Spleen (tissue), 11 donors: ENCODE measurements at regions not wholly inside any gene's neighbourhood (a gene's known extent, or its start where the extent isn't known, plus 50 kb on each side); places are given as distances from the start of the nearest gene placed in this dataset.

Source experiments
- DNase-seq: peaks from one replicate; pipeline ENCODE4 v3.0.0-alpha.2; 2020
- H3K27ac ChIP-seq, 8 donors: fragments of 200-600 bp; sonication (generic) in 7 of 8; 1 replicate in 4 of 8; 2 replicates in 4 of 8; pipeline versions ENCODE4 v1.5.0 to v1.8.0; 2016 to 2021; ENCODE audit warnings: inconsistent platforms in 4 of 8, mild to moderate bottlenecking in 4 of 8, moderate library complexity in 1 of 8
- H3K27me3 ChIP-seq, 7 donors: fragments of 200-600 bp; sonication (generic) in 6 of 7; replicated peaks in 1 of 7; 1 replicate in 4 of 7; 2 replicates in 3 of 7; pipeline versions ENCODE4 v1.5.0 to v1.8.0; 2016 to 2021; ENCODE audit warnings: inconsistent platforms in 3 of 7, mild to moderate bottlenecking in 1 of 7
- H3K36me3 ChIP-seq, 6 donors: fragments of 200-600 bp; sonication (generic) in 5 of 6; 1 replicate in 4 of 6; 2 replicates in 2 of 6; pipeline versions ENCODE4 v1.5.0 to v1.8.0; 2016 to 2021; ENCODE audit warnings: inconsistent platforms in 2 of 6
- H3K4me1 ChIP-seq, 6 donors: fragments of 200-600 bp; sonication (generic) in 5 of 6; 1 replicate in 3 of 6; 2 replicates in 3 of 6; pipeline versions ENCODE4 v1.5.0 to v1.8.0; 2016 to 2021; ENCODE audit warnings: inconsistent platforms in 3 of 6
- H3K4me3 ChIP-seq, 8 donors: fragments of 200-600 bp; sonication (generic) in 7 of 8; 1 replicate in 4 of 8; 2 replicates in 4 of 8; pipeline versions ENCODE4 v1.5.0 to v1.8.0; 2016 to 2021; ENCODE audit warnings: inconsistent platforms in 4 of 8, mild to moderate bottlenecking in 4 of 8, moderate library complexity in 2 of 8
- H3K9me3 ChIP-seq, 8 donors: fragments of 200-600 bp; sonication (generic) in 7 of 8; 1 replicate in 4 of 8; 2 replicates in 4 of 8; pipeline versions ENCODE4 v1.5.0 to v1.8.0; 2016 to 2021; ENCODE audit warnings: inconsistent platforms in 4 of 8
- POLR2A ChIP-seq, 3 donors: fragments of 450-650 bp; IDR thresholded peaks; one replicate each; pipeline ENCODE4 v1.5.1; 2017; ENCODE audit warnings: antibody characterized with exemption in 3 of 3, mild to moderate bottlenecking in 1 of 3
- POLR2AphosphoS5 ChIP-seq, 3 donors: sonication (generic); formaldehyde crosslinking; IDR thresholded peaks; one replicate each; pipeline ENCODE4 v1.5.1; 2017; ENCODE audit warnings: antibody characterized with exemption in 3 of 3
- WGBS, 5 donors: extraction: QIAGEN DNeasy Blood & Tissue Kit in 3 of 5; methylation state at CpG; one replicate each; pipeline versions ENCODE4 v1.1.5 to v1.1.7; 2013 to 2018; 5-methylcytosine and 5-hydroxymethylcytosine counted together
- intact Hi-C: fragments of 100-400 bp; cut with DNase I; formaldehyde crosslinking; loops from one replicate; pipeline ENCODE4 v1.15.0; 2023; ENCODE audit warnings: low total_unique reads
- TF ChIP-seq, protein P1 (sequence below), 11 experiments: fragments of 200-600 bp in 7 of 11; fragments of 450-650 bp in 4 of 11; sonication (generic) in 4 of 11; IDR thresholded peaks in 8 of 11; conservative IDR thresholded peaks in 3 of 11; 1 replicate in 7 of 11; 2 replicates in 4 of 11; pipeline versions ENCODE4 v1.4.0 to v1.8.0; 2016 to 2021; ENCODE audit warnings: antibody characterized with exemption in 11 of 11, inconsistent platforms in 4 of 11, mild to moderate bottlenecking in 1 of 11
- donor health status: healthy with polysubstance abuse.
- donor health status: DM: no; HTN: no; CAD: no; lungs with moderate emphysema.
- donor health status: DM: no; HTN: no; CAD: no.
- donor health status: Bipolar disorder and iron deficiency.
- donor health status: healthy.
- donor health status: DM: no; HTN: no; CAD: no.
- donor health status: DM: yes; HTN: yes; CAD: no.

- DNase-seq = no peak
- TF ChIP-seq POLR2AphosphoS5 (IDR thresholded peaks at IDR 0.05) (no peak), POLR2A (IDR thresholded peaks at IDR 0.05) (no peak)
- TF ChIP-seq, protein P1, sequence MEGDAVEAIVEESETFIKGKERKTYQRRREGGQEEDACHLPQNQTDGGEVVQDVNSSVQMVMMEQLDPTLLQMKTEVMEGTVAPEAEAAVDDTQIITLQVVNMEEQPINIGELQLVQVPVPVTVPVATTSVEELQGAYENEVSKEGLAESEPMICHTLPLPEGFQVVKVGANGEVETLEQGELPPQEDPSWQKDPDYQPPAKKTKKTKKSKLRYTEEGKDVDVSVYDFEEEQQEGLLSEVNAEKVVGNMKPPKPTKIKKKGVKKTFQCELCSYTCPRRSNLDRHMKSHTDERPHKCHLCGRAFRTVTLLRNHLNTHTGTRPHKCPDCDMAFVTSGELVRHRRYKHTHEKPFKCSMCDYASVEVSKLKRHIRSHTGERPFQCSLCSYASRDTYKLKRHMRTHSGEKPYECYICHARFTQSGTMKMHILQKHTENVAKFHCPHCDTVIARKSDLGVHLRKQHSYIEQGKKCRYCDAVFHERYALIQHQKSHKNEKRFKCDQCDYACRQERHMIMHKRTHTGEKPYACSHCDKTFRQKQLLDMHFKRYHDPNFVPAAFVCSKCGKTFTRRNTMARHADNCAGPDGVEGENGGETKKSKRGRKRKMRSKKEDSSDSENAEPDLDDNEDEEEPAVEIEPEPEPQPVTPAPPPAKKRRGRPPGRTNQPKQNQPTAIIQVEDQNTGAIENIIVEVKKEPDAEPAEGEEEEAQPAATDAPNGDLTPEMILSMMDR (IDR thresholded peaks at IDR 0.05 in 8 of 11, conservative IDR thresholded peaks at IDR 0.05 in 3 of 11) = no peak
- intact Hi-C loops = no loop called here
Measured at GRCh38 chr6:98203170-98203806, 631.1 kb upstream of the POU3F2 start.

GRCh38 chr6:98212468-98212867, 621.9 kb upstream of the POU3F2 start:
- TF ChIP-seq POLR2AphosphoS5 (IDR thresholded peaks at IDR 0.05) = no peak
- TF ChIP-seq, protein P1 (IDR thresholded peaks at IDR 0.05 in 8 of 11, conservative IDR thresholded peaks at IDR 0.05 in 3 of 11) = no peak
- no peak for TF ChIP-seq POLR2A (IDR thresholded peaks at IDR 0.05)
- no peaks in the 10 kb centered on the region for H3K36me3 ChIP-seq
- no peaks in the 10 kb centered on the region for H3K27me3 ChIP-seq
- 66 to 87% (median 73%) methylated on average over 2 of the region's 2 CpGs for WGBS, 5 donors
- no peak for DNase-seq
- peaks cover 0 to 5% (median 0%) of the 10 kb centered on the region in 8 donors for H3K9me3 ChIP-seq
- intact Hi-C loops = no loop called here
- no peak overlapping the region for H3K4me3 ChIP-seq
- no peaks in the 10 kb centered on the region for H3K4me1 ChIP-seq
- H3K27ac ChIP-seq = no peak overlapping the region

More at GRCh38 chr6:98203170-98203806, 631.1 kb upstream of the POU3F2 start:
- no peak overlapping the region for H3K4me3 ChIP-seq
- 30 to 61% (median 53%) methylated on average over 2 of the region's 2 CpGs for WGBS, 5 donors
- H3K36me3 ChIP-seq = no peaks in the 10 kb centered on the region
- no peaks in the 10 kb centered on the region for H3K27me3 ChIP-seq
- no peak overlapping the region for H3K27ac ChIP-seq
- no peaks in the 10 kb centered on the region for H3K4me1 ChIP-seq
- H3K9me3 ChIP-seq = no peaks in the 10 kb centered on the region

- H3K27me3 ChIP-seq = no peaks in the 10 kb centered on the region
- no peak overlapping the region for H3K4me3 ChIP-seq
- TF ChIP-seq, protein P1 (IDR thresholded peaks at IDR 0.05 in 8 of 11, conservative IDR thresholded peaks at IDR 0.05 in 3 of 11) = no peak
- TF ChIP-seq POLR2A (IDR thresholded peaks at IDR 0.05) = no peak
- TF ChIP-seq POLR2AphosphoS5 (IDR thresholded peaks at IDR 0.05) = no peak
- no peak overlapping the region for H3K27ac ChIP-seq
- intact Hi-C loops = no loop called here
- peaks cover 0 to 6% (median 0%) of the 10 kb centered on the region in 8 donors for H3K9me3 ChIP-seq
- no peaks in the 10 kb centered on the region for H3K4me1 ChIP-seq
- no peaks in the 10 kb centered on the region for H3K36me3 ChIP-seq
- DNase-seq = no peak
Measured at GRCh38 chr6:98215531-98215930, 618.8 kb upstream of the POU3F2 start.

DNA sequence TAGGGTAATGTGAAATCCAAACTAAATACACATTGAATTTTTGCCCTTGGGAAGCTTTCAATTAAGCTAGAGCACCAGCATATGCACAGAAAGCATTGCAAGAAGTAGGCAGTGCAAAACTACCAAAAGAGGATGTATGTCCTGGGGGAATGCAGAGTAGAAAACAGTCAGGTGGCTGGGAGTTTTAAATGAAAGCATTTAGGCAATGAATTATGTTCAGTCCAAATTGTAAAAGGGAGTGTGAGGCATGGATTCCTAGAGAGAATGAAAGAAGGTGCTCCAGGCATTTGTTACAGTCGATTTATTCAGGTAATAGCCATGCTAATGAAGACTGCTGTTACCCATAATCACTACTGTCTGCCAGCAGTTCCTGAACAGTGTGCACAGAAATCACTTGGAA, 604.1 kb upstream of the POU3F2 start:
- H3K27me3 ChIP-seq = no peaks in the 10 kb centered on the region
- no peaks in the 10 kb centered on the region for H3K4me1 ChIP-seq
- intact Hi-C loops = no loop called here
- TF ChIP-seq POLR2AphosphoS5 (IDR thresholded peaks at IDR 0.05) = no peak
- H3K27ac ChIP-seq = no peak overlapping the region
- no peaks in the 10 kb centered on the region for H3K36me3 ChIP-seq
- no peak for DNase-seq
- no peak overlapping the region for H3K4me3 ChIP-seq
- peaks cover 0 to 27% (median 19%) of the 10 kb centered on the region in 8 donors for H3K9me3 ChIP-seq
- 38 to 71% (median 54%) methylated on average over 1 of the region's 1 CpG for WGBS, 5 donors
